Kidney tubule cell (primary cell): ENCODE measurements at regions not wholly inside any gene's neighbourhood (a gene's known extent, or its start where the extent isn't known, plus 50 kb on each side); places are given as distances from the start of the nearest gene placed in this dataset.
"Not testable (repeated sequence)": the region's sequence is repeated elsewhere in the genome, so short reads cannot be mapped to it uniquely, and the experiment has no call there.

ENCODE experiments used
- DNase-seq: peaks from one replicate; pipeline ENCODE4 v3.0.0-alpha.2; 2018; ENCODE audit warnings: low spot score

DNA sequence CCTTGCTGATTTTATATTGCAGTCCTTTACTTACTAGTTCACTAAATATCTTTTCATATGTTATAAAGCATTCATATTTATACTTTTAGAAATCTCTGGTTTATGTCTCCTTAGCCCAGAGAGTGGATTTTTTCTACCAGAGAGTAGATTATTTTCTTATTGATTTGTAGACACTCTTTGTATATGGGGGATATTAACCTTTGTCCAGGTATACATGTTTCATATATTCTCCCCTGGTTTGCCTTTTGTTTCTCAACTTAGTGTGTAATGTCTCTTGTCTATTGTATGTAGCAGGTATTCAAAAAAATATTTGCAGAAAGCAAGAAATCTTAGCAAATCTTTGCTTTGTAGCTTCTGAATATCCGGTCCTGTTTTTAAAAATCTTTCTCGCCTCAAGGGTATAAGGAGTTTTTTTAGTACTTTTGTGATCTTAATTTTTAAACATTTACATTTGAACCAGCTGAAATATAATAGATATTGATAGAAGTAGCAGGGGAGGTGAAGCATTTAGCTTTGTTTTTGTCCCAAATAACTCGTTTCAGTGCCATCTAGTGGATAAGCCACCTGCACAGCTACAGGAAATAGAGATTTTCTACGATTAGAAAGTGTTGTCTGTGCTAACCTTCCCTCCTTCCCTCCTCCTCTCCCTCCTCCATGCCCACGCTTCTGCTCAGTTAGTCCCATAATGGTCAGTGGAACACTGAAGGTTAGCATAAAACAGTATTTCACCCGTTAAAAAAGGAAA is 97.0 kb downstream of the PHETA1 start:
- DNase-seq: no peak

DNA sequence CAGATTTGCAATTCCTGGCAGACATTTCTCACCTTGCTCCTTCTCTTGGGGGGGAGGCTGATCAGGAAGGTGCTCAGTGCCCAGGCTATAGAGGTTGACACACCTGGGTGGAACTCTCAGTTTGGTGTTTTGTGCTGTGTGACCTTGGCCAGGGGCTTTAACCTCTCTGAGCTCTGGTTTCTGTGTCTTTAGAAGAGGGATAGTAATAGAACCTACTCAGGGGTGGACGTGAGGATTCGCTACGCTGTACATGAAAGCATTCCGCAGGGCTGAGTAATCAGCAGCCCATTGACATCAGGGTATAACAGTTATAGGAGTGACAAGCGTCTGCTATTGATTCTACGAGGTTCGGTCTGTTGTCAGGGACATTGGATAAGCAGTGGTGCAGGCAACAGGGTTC is 98.1 kb downstream of the PHETA1 start:
- DNase-seq: no peak

DNA sequence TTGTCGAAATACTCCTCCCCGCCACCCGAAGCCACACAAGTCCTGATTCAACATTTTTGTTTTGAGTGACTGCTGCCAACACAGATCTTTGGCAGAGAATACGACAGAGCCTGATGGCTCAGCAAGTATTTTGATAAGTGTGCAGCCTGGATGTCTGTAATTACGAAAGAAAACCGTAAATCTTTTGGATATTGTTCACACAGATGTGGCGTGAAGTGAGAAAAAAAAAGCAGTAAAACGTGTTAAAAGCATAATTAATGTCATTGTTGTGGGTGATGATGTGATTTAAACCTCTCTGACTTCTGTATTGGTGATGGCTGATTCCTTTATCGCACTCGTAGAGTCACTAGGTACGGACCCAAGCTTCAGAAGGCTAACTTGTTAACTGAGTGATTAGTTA is 98.7 kb downstream of the PHETA1 start:
- no peak for DNase-seq

DNA sequence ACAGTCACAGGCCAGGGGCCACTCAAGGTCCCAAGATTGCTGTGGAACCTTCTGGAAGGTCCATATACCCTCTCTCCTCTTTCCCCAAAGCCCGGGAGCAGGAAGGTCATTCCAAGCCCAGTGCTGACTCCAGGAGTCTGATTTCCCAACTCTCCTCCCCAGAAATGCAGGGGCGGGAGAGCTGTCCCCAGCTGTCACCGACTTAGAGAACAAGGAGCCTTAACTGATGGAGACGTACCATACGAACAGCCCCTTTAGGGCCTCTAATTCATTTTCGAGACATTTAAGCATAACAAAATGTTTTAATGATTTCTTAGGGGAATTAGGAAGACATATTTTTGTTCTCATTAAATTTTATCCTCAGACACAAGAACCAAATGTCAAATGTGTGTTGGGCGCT is 99.2 kb downstream of the PHETA1 start:
- no peak for DNase-seq

DNA sequence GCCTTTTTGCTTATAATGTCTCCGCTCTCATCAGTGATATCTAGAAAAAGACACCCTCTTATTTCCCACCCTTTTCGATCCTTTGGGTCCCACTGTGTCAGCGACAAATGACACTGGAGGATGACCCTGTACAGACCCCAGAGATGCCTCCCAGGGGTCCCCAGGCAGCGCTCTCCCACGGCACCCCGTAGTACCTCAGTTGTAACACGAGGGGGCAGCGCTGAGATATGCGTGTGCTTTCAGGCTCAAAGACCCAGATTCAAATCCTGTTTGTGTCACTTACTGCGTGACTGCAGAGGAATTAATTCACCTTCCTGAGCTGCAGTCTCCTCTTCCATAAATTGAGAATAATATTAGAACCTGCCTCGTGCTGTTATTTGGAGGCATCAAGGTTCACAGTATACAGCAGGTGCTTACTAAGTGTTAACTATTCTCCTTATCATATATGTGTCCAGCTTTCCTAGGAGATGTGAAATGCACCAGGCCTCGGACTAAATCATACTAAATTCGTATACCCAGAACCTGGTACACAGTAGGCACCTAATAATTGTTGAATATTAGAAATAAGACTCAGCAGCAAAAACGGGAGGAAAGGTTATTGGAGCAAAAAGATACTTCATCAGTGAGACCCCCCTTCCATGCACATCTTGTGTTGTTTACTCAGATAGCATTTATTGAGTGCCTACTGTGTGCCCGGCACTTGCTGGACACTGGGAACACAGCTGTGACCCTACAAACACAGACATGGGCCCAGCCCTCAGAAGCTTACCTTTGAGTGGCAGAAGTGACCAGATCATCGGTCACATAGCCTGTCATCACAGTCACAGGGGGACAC is 99.9 kb downstream of the PHETA1 start:
- DNase-seq: no peak

DNA sequence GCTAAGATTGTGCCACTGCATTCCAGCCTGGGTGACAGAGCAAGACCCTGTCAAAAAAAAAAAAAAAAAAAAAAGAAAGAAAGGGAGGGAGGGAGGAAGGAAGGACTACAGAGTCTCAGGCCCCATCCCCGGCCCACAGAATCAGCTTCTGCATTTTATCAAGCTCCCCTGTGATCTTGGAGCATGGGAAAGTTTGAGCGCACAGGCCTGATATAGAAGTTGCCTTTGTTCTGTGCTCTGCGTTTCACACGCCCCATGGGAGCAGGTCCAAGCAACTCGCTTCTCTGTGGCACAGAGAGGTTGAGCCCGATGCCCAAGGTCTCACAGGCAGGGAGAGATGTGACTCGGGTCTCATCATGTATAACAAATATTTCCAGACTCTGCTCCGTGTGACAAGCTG is 101.8 kb downstream of the PHETA1 start:
- no peak for DNase-seq

DNA sequence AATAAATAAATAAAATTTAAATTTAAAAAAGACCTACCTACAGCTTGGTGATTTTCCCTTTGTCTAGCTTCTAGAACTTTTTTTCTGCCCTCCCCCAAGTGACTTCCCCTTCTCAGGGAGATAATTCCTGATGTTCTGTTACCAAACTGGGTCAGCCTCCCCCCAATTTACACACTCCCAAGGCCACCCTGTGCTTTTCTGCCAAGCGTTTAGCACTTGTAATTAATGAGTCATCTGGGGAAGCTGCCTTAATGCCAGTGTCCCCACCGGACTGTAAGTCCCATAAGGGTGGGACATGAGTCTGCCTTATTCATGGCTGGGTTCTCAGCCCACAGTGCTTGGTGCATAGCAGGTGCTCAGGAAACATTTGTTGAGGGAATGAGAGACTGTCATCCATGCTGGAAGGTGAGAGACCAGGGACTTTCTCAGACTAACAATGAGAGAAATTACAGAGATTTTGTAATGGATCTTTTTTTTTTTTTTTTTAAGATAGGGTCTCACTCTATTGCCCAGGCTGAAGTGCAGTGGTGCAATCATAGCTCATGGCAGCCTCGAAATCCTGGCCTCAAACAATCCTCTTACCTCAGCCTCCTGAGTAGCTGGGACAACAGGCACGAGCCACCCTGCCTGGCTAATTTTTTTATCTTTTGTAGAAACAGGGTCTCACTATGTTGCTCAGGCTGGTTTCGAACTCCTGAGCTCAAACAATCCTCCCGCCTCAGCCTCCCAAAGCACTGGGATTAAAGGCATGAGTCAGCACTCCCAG is 106.8 kb downstream of the PHETA1 start:
- no peak for DNase-seq

DNA sequence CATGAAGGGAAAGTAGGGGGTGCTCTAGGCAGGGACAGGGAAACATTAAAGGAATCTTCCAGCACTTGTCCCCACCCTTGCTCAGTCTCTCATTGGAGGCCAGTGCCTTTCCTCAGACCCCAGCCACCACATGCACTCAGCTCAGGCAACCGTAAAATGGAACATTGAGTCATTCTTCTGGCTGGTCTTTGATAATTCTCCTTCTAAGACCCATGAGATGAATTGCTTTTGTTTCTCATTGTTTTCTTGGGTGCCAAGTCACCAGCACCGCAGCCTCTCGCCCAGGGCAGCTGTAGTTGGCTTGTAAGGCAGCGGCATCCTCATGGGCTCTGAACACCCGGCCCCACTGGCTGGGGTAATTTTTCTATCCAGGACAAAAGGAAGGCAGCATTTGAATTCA is 108.2 kb downstream of the PHETA1 start:
- DNase-seq: no peak

DNA sequence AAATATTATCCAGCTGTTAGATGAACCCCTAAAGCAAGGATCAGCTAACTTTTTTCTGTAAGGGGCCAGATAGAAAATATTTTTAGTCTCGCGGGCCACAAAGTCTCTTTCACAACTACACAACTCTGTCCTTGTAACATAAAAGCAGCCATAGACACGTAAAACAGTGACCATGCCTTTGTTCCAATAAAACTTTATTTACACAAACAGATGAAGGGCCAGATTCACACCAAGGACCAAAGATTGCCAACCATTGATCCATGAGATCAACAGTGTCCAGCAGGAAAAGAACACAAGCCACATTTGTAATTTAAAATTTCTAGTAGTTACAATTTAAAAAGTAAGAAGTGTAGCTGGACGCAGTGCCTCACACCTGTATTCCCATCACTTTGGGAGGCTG is 109.7 kb downstream of the PHETA1 start:
- DNase-seq: no peak

DNA sequence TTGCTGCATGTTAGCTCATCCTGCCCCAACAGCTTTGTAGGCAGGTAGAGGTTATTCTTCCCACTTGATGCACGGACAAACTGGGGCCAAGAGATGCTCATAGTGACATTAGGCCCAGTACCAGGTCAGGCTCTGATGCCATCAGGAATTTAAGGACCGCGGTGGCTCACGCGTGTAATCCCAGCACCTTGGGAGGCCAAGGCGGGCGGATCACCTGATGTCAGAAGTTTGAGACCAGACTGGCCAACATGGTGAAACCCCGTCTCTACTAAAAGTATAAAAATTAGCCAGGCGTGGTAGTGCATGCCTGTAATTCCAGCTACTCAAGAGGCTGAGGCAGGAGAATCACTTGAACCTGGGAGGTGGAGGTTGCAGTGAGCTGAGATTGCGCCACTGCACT is 110.8 kb downstream of the PHETA1 start:
- not testable (repeated sequence) for DNase-seq

DNA sequence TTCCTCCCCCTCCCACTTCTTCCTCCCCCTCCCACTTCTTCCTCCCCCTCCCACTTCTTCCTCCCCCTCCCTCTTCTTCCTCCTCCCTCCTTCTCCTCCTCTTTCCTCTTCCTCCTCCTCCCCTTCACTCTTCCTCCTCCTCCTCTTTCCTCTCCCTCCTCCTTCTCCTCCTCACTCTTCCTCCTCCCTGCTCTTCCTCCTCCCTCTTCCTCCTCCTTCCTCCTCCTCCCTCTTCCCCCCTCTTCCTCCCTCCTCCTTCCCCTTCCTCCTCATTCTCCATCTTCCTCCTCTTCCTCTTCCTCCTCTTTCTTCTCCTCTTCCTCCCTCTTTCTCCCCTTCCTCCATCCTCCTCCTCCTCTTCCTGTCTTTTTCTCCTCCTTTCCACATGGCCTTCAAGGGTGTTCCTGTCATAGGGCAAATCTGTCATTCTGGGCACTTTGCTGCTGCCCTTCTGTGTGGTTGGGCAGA is 111.4 kb downstream of the PHETA1 start:
- DNase-seq: no peak

DNA sequence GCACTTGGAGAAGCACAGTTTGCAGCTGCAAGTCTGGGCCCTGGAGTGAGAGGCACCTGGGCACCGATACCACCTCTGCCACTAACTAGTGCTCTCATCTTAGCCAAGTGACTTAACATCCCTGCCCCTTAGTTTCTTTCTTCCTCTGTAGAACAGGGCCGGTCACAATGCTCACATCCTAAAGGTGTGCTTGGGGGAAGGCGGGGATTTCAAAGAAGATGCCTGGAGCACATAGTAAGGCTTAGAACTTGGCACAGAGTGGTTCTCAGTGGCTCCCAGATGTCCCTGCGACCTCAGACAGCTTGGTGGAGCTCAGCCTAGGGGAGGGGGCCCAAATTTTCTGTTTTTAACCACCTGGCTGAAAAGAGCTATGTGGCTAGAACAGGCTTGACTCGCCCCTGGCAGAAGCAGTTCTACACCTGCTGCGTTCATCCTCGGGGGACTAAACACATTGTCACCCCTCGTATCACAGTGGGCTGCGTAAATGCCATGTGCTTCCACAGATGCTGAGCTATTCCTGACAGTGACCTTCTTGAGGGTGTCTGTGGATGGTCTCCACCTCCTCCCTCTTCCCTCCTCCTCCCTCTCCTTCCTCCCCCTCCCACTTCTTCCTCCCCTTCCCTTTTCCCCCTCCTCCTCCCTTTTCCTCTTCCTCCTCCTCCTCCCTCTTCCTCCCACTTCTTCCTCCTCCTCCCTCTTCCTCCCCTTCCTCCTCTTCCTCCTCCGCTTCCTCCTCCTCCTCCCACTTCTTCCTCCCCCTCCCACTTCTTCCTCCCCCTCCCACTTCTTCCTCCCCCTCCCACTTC is 112.1 kb downstream of the PHETA1 start:
- DNase-seq: no peak

DNA sequence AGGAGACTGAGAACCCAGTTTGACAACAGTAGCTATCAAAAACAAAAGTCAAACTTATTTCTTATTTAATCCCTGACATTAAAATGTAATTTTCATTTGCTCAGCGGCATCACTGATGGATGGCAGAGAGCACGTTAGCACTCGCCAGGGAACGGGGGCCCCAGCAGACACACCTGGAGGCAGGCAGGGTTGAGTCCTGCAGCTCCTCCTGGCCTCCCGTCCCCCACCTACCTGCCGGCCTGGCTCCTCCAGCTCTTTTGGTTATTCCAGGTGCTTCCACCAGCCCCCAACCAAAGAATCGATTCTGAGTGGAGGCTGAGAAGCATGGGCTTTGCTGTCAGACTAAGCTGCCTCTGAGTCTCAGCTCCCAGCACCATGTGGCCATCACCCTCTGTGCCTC is 113.6 kb downstream of the PHETA1 start:
- DNase-seq: no peak

DNA sequence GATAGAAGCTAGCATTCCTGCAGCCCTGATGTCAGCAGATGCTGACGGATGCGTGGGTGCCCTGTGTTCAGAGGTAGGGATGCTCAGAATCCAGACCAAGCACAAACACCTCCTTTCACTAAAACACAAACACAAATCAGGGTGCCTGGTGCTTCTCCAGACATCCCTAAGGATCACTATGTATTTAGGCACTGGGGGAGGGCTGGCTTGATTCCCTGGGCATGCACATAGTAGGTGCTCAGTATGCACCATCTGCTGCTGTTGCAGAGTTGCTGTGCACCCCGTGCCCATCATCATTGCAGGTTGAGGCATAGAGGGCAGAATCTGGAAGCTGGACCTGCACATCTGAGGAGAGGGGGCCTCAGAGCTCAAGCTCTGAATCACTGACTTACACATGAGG is 114.8 kb downstream of the PHETA1 start:
- no peak for DNase-seq

DNA sequence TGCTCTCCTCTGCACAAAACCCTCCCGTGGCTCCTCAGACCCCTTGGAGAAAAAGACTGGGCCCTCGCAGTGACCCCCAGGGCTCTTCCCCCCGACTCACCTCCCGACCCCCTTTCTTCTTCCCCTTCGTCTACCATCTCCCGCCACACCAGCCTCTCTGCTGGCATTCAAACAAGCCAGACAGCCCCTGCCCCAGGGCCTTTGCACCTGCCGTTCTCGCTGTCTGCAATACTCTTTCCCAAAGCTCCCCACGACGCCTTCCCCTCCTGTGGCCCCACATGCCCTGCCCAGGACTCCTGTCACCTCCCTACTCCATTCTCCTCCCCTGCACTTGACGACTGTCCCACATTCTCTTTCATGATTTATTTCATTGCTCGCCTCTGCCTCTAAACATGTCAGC is 115.7 kb downstream of the PHETA1 start:
- DNase-seq: no peak

DNA sequence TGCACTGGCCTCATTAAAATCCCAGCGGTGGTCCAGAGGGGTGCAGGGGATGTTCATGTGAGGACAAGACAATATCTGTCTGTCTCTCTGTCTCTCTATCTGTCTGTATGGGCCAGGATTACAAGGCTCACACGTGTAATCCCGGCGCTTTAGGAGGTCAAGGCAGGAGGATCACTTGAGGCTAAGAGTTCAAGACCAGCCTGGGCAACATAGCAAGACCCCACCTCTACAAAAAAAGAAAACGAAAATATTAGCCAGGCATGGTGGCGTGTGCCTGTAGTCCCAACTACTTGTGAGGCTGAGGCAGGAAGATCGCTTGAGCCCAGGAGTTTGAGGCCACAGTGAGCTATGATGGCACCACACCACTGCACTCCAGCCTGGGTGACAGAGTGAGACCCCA is 117.1 kb downstream of the PHETA1 start:
- no peak for DNase-seq

DNA sequence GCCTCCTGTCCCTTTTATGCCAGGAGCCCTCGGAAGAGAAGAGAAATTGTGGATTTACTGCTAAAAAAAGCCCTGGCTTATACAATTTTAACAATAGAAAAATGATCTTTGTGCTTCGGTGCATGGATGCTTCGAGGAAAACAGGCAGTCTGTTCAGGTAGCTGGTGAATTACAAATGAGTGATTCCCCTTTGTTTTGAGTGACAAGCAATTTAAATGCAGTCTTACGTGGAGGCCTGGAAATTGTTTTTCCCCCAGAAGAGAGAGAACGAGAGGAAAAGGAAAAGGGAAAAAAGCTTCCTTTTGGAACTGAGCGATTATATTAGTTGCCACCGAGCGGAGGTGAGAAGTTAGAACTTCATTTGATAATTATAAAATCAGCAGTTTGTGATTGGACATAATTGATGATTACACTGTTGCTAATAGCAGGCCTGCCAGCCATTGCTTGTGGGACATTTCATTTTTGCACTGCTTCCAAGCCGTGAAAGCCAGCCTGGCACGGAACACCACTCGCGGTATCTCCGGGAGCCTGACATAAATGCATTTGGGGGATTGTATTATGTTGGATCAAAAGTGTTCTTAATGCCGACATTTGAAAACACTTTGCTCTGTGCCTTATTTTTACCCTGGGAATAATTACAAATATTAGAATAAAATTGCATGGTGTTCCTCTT is 117.7 kb downstream of the PHETA1 start:
- no peak for DNase-seq

DNA sequence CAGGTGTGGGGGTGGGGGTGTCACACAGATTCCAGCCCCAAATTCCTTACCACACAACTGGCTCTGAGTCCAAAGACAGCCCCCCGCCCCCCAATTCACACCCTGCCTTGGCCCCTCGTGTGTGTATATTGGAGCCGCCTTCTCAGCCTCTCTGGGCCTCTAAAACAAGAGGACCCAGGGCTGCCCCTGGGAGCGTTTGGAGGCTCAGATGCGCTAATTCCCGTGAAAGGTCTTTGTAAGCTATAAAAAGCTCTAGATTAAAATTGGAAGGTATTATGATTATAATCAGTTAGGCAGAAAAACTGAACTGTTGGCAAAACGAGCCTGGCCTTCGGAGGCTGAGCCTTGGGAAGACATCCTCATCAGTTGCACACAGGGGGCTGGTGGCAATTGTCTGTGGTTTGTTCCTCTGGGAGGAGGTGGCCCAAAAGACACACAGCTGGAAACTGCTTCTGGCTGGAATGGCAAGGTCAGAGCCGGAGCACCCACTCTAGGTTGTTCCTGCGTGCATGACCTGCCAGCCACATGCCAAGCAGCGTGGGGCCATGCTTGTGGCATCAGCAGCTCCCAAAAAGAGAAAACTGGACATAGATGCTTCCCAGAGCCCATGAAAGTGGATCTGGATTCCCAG is 118.5 kb downstream of the PHETA1 start:
- no peak for DNase-seq

DNA sequence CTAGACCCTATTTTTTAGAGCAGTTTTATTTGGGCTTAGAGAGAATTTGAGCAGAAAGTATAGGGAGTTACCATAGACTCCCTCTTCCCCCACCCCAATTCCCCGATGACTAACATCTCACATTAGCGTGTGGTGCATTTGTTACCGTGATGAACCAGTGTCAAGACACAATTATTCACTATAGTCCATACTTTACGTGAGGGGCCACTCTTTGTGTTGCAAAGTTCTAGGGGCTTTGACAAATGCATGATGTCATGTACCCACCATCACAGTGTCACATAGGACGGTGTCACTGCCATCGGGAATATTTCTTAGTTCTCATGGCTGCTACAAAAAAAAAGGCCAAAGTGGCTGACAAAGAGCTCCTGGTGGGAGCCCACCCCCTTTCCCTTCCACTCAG is 119.1 kb downstream of the PHETA1 start:
- DNase-seq: no peak

DNA sequence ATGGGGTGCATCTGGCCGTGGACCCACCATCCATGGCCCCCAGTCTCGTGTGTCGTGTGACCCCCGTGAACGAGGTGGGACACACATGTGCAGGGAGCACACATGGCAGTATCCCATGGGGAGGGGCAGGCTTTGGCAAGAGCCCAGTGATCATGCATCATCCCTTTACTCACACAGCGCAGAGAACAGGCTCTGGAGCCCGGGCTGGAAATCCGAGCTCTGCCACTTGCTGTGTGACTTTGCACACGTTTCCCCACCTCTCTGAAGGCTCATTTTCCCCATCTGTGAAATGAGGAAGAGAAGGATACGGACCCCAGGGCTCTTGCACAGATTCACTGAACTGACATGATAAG is 119.9 kb downstream of the PHETA1 start:
- no peak for DNase-seq
